Stimulated activated CD4-positive, alpha-beta T cell treated with anti-CD3 and anti-CD28 coated beads, Interleukin-1b, Interleukin-23, amount 100 ng/mL, for 4 hours (primary cell): ENCODE measurements at regions not wholly inside any gene's neighbourhood (a gene's known extent, or its start where the extent isn't known, plus 50 kb on each side); places are given as distances from the start of the nearest gene placed in this dataset.

ENCODE experiments used
- DNase-seq, 2 donors: peaks; one replicate each; pipeline ENCODE4 v3.0.0-alpha.2; 2020; ENCODE audit warnings: low read depth in 2 of 2

DNA sequence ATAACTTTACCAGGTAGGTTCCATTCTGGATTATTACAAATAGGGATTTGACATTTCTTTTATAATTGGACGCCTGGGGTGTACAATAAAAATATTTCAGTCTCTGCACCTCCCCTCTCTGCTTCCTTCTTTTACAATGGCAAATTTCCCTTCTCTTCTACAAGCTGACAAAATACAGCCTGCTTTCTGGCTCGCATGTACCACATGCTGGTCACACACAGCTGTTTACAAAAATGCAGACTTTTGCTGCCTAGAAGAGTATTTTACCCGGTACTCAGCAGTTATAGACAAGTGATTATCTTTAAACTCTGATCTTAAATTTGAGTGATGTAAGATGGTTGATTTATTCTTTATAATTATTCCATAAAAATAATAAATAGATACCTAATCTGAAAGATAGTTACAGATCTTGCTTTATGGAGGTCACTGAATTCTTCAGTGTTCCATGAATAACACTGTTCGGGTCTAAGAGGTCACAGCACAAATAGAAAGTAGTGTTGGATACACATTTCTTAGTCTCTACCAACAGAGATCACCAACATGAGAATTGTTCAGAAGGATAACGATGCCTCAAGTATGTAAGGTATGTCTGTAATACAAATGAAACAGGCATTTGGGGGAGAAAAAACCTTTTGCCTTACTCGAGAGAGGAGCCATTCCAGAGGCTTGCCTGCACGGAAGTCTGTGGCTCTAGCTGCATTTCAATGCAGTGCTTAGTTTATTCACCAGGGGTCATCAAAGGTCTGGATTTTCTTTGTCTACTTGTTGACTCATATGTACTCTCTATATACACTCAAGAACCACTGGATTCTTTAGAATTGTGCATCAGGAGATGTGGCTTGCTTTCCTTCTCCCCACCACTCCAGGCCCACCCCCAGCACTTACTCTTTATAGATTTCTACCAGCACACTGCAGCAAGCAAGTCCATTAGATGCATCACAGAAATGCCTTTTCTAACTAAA lies 206.6 kb upstream of the RFX3 start:
- DNase-seq: peak in 1 of 2 donors; percentile 23

- DNase-seq: no peak
Observed at GRCh38 chr9:3730511-3730922, 204.7 kb upstream of the RFX3 start.

DNA sequence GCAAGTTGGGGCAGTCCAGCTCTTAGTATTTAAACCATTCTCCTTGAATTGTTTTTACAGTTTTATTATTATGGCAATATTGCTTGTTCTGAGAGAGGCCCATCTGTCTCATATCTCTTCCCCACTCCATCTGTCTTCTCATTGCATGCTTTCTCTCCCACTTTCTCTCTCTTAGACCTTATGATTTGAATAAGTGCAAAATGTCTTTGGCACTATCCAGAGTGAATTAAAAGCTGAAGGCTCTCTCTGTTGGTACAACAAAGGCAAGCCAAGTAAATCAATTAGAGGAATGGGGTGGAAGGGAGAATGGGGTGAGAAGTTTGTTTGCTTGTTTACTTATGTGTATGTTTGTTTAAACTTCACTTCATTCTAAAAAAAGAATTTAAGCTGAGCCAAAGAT lies 195.3 kb upstream of the RFX3 start:
- DNase-seq: no peak

DNA sequence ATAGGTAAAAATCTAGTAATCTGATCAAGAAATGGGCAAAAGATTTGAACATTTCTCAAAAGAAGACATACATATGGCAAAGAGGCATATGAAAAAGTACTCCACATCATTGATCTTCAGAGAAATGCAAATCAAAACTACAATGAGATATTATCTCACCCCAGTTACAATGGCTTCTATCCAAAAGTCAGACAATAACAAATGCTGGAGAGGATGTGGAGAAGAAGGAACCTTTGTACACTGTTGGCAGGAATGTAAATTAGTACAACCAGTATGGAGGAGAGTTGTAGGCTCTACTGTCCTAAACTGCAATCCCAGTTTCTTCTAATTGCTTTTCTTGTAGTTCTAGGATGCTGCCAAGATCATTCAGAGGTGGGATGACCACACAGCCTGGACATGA lies 193.5 kb upstream of the RFX3 start:
- DNase-seq: no peak

DNA sequence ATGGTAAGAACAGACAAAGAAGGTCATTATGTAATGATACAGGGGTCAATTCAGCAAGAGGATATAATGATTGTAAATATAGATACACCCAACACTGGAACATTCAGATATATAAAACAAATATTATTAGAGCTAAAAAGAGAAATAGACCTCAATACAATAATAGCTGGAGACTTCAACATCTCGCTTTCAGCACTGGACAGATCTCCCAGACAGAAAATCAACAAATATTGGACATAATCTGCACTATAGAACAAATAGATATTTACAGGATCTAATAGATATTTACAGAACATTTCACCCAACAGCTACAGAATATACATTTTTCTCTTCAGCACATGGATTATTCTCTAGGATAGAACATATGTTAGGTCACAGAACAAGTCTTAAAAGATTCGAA lies 190.6 kb upstream of the RFX3 start:
- DNase-seq: no peak

DNA sequence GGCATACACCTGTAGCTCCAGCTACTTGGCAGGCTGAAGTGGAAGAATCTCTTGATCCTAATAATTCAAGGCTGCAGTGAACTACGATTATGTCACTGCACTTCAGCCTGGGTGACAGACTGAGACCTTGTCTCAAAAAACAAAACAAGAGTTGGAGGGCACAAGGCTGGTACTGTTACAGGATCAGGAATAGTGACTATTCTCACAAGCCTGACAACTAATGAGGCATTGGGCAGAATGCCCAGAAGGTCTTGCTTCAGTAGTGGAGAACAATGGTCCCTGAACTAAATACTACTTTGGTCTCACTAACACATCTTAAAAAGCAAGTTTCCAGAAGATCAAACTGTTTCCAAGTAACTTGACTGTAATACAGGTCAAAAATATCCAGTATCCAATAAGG lies 182.9 kb upstream of the RFX3 start:
- no peak for DNase-seq

GRCh38 chr9:3704890-3705289 lies 179.1 kb upstream of the RFX3 start:
- DNase-seq: no peak

DNA sequence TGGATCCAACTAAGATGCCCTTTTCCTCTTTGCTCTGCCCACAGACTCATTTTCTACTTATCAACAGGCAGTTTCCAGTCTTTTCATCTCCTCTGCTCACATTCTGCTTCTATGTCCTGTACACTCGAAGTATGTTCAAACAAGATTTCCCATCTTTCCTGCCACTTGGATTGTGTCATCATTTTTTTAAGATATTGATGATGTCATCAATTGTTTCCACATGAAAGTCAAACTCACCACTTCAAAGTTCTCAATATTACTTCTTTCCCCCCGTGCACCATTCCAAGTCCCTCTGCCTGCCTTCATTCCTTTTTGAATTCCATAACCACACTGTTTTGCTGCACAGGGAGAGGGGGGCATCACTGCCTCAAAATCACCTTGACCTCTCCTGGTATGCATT lies 175.0 kb upstream of the RFX3 start:
- DNase-seq: no peak

DNA sequence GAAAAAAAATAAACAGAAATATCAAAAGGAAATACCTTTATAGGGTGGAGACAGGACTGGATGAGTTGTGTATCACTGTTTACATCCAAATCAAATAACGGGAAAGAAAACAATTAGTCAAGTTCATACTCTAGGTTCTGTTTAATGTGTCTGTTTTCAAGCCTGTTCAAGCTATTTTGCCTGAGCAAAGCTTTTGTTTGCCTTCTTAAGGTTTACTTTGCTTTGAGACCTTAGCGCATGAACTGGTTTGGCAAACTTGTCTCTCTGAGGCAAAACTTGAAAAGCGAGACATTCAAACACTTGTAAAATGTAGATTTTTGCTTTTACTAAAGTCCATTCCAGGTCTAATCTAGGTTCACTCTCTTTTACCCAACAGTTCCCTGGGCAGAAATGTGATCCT lies 174.1 kb upstream of the RFX3 start:
- no peak for DNase-seq

DNA sequence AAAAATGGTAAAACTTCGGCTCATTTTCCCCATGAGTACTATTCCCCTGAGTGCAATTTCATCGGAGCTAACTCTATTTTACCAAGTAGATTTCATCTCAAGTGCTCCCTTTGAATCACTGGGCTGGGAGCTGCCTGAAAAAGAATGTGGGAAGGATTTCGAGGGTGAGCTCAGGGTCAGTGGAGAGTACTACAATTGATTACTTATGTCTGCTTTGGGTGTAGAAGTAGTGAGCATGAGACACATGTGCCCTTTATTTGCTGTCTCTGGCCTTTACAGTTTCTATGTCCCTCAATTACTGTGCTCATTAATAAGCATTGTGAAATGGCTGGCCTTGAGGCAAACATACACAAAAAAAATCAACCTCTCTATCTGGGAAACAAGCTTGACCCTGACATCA lies 172.7 kb upstream of the RFX3 start:
- no peak for DNase-seq

DNA sequence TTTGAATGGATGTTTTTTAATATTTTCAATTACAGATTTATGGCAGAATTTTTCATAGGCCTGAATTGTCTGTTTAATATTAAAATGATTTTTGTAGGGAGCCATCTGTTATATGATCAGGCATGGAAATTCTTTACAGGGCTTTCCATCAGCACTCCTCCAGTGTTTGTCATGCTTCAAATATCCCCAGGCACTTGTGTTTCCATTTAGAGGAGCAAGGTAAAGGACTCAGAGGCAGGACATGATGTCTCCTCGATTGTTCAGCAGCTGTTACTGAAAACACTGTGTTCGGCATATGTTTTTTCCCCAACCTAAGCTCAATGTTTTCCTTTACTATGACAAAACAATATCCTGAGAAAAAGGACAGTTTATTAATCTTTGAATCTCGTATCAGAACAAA lies 172.3 kb upstream of the RFX3 start:
- DNase-seq: no peak

DNA sequence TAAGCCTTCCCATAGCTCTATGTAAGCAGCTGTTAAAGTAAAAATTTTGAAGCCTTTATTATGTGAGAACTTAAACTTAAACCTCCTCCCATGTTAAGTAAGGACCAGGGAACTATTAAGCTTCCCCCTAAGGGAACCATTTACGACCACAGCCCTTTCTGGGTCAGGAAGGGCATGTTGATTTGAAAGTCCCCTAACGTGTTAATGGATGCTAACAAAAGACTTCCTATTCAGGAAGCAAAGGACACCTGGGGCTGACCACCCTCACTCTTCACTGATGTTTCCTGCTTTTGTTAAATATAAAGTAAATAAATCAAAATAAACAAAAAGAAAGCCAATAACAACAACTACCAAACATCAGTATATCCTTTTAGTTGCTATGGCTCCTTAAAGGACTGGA lies 170.6 kb upstream of the RFX3 start:
- no peak for DNase-seq

- no peak for DNase-seq
Observed at GRCh38 chr9:3692606-3693005, 166.8 kb upstream of the RFX3 start.

- no peak for DNase-seq
Observed at GRCh38 chr9:3689555-3689954, 163.8 kb upstream of the RFX3 start.

- DNase-seq: no peak
Observed at GRCh38 chr9:3687145-3687544, 161.3 kb upstream of the RFX3 start.

- DNase-seq: no peak
Observed at GRCh38 chr9:3682186-3682585, 156.4 kb upstream of the RFX3 start.

DNA sequence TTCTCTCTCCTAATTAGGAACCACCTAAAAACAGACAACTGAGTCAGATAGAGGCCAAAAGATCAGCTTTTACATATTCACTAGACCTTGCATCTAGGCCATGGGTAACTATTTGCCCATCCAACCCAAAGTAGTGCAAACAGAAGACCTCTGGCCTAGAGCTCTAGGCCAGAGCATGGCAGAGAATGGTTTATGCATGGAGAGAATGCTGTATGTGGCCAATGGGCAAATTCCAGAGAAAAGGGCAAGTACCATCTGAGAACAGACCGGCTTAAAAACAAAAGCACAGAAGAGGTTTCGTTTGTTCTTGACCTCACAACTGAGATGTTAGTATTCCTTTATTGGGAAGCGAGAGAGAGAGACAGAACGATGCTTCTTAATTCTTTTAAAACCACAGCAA lies 151.7 kb upstream of the RFX3 start:
- DNase-seq: no peak

DNA sequence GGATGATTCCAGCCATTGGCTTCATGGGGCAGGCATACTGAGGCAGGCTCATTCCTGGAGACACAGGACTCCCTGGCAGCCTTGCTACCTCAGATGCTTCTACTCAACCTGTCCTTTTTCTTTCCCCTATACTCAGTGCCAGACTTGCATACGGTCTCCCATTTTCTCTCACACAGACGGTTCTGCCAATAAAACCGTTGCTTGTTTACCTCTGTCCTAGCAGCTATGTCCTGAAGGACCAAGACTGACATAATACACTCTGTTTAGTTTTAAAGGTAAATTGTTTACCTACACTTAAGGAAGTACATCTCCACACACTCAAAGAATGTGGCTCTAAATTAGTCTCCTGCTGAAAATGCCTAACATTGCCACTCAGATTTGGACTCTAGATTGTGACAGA lies 151.0 kb upstream of the RFX3 start:
- no peak for DNase-seq

- no peak for DNase-seq
Observed at GRCh38 chr9:3675946-3676345, 150.1 kb upstream of the RFX3 start.

DNA sequence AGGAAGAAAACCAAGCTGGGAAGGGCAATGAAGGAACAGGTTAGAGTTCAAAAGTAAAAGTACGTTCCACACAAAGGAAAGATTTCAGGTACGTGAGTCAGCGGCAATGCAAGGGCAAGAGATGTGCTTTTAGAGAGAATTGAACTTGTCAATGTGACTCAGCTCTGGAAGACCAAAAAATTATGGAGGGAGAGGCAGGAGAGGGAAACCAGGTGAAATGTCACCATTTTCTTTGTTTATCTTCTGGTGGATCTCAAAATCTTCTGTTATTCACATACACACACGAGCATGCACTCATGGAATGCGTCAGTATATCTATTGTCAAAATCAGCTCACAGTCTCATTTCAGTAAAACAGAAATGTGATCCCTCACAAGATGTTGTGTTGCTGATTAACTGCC lies 148.8 kb upstream of the RFX3 start:
- DNase-seq: no peak

- DNase-seq: no peak
Observed at GRCh38 chr9:3672399-3672798, 146.6 kb upstream of the RFX3 start.

GRCh38 chr9:3664044-3664443 lies 138.2 kb upstream of the RFX3 start:
- DNase-seq: no peak

GRCh38 chr9:3662671-3663070 lies 136.9 kb upstream of the RFX3 start:
- no peak for DNase-seq

GRCh38 chr9:3660936-3661335 lies 135.1 kb upstream of the RFX3 start:
- no peak for DNase-seq
